Esophagus muscularis mucosa (tissue), 4 donors: ENCODE measurements at regions not wholly inside any gene's neighbourhood (a gene's known extent, or its start where the extent isn't known, plus 50 kb on each side); places are given as distances from the start of the nearest gene placed in this dataset.
"Not testable (repeated sequence)": the region's sequence is repeated elsewhere in the genome, so short reads cannot be mapped to it uniquely, and the experiment has no call there.

Source experiments
- DNase-seq: peaks from one replicate; pipeline ENCODE4 v3.0.0-alpha.2; 2017; ENCODE audit errors: extremely low spot score
- H3K27ac ChIP-seq, 4 donors: fragments of 200-600 bp; sonication (generic); replicated peaks in 1 of 4; 1 replicate in 3 of 4; 2 replicates in 1 of 4; pipeline ENCODE4 v1.5.1; 2016 to 2019; ENCODE audit warnings: mild to moderate bottlenecking in 1 of 4
- H3K27me3 ChIP-seq, 4 donors: fragments of 200-600 bp; sonication (generic); one replicate each; pipeline versions ENCODE4 v1.5.1 to v1.6.0; 2016 to 2019
- H3K36me3 ChIP-seq, 4 donors: fragments of 200-600 bp; sonication (generic); one replicate each; pipeline ENCODE4 v1.5.1; 2016 to 2019
- H3K4me1 ChIP-seq, 4 donors: fragments of 200-600 bp; sonication (generic); one replicate each; pipeline ENCODE4 v1.5.1; 2016 to 2019
- H3K4me3 ChIP-seq, 4 donors: fragments of 200-600 bp; sonication (generic); 1 replicate in 2 of 4; 2 replicates in 2 of 4; pipeline ENCODE4 v1.5.1; 2016 to 2019; ENCODE audit warnings: mild to moderate bottlenecking in 4 of 4, moderate library complexity in 1 of 4
- H3K9me3 ChIP-seq, 4 donors: fragments of 200-600 bp; sonication (generic); 1 replicate in 3 of 4; 2 replicates in 1 of 4; pipeline ENCODE4 v1.5.1; 2016 to 2019
- EP300 ChIP-seq: sonication (generic); formaldehyde crosslinking; IDR thresholded peaks from one replicate; pipeline ENCODE4 v1.6.1; 2017; ENCODE audit warnings: antibody characterized with exemption
- POLR2A ChIP-seq: fragments of 450-650 bp; IDR thresholded peaks from one replicate; pipeline ENCODE4 v1.6.1; 2017; ENCODE audit warnings: antibody characterized with exemption, moderate library complexity, mild to moderate bottlenecking, low read depth
- POLR2AphosphoS5 ChIP-seq, 2 donors: sonication (generic); formaldehyde crosslinking; IDR thresholded peaks; one replicate each; pipeline ENCODE4 v1.6.1; 2017; ENCODE audit warnings: antibody characterized with exemption in 2 of 2
- WGBS: methylation state at CpG from one replicate; pipeline ENCODE4 v1.1.5; 2018; 5-methylcytosine and 5-hydroxymethylcytosine counted together
- intact Hi-C: fragments of 100-400 bp; cut with DNase I; formaldehyde crosslinking; loops from one replicate; pipeline ENCODE4 v1.15.1; 2023
- TF ChIP-seq, protein P1 (sequence below), 3 experiments: fragments of 200-600 bp in 2 of 3; fragments of 450-650 bp in 1 of 3; sonication (generic) in 2 of 3; IDR thresholded peaks; one replicate each; pipeline ENCODE4 v1.5.1; 2017 to 2019; ENCODE audit warnings: antibody characterized with exemption in 3 of 3, mild to moderate bottlenecking in 2 of 3, moderate library complexity in 1 of 3

DNA sequence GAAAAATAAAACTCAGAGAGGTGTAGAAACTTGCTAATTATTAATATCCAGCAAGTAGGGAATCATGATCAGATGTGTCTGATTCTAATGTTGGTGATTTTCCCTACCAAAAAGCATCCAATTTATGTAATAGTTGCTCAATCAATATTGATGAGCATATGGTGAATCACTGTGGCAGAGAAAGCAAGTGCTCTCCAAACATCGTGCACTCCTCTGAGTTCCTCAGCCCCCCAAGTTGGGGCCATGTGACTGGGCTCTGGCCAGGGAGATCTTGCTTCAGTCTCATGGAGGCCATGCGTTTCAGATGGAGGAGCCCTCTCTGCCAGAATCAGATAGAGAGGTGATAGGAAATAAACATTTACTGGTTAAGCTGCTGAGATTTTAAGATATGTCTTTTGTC lies 133.2 kb upstream of the LY86 start:
- WGBS: 72% methylated on average over 2 of the region's 2 CpGs

DNA sequence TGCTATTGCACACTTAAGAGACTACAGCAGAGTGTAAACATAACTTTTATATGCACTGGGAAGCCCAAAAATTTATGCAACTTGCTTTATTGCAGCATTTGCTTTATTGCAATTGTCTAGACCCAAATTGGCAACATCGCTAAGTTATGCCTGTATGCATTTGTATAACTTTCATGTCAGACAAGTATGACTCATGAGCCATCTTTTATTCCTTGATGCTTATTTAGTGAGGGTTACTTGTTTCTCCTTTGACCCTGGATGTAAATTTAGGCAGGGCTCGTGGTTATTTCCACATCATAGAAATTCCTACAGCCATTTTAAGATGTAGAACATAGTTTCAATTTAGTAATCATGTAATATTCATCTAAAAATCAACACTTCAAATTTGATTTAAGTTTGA lies 130.3 kb upstream of the LY86 start:
- no peak for DNase-seq
- WGBS: 67% methylated on average over 2 of the region's 2 CpGs
- no peak for TF ChIP-seq EP300
- TF ChIP-seq POLR2AphosphoS5 (IDR thresholded peaks at IDR 0.05): no peak
- TF ChIP-seq, protein P1, sequence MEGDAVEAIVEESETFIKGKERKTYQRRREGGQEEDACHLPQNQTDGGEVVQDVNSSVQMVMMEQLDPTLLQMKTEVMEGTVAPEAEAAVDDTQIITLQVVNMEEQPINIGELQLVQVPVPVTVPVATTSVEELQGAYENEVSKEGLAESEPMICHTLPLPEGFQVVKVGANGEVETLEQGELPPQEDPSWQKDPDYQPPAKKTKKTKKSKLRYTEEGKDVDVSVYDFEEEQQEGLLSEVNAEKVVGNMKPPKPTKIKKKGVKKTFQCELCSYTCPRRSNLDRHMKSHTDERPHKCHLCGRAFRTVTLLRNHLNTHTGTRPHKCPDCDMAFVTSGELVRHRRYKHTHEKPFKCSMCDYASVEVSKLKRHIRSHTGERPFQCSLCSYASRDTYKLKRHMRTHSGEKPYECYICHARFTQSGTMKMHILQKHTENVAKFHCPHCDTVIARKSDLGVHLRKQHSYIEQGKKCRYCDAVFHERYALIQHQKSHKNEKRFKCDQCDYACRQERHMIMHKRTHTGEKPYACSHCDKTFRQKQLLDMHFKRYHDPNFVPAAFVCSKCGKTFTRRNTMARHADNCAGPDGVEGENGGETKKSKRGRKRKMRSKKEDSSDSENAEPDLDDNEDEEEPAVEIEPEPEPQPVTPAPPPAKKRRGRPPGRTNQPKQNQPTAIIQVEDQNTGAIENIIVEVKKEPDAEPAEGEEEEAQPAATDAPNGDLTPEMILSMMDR (IDR thresholded peaks at IDR 0.05): no peak
- no peak for TF ChIP-seq POLR2A
- H3K9me3 ChIP-seq: peaks cover 0 to 4% (median 0%) of the 10 kb centered on the region in 4 donors
- H3K36me3 ChIP-seq: no peaks in the 10 kb centered on the region
- H3K27me3 ChIP-seq: no peaks in the 10 kb centered on the region
- intact Hi-C loops: no loop called here
- H3K4me1 ChIP-seq: no peaks in the 10 kb centered on the region
- H3K27ac ChIP-seq: no peak overlapping the region
- H3K4me3 ChIP-seq: no peak overlapping the region

More for the DNA sequence above, 133.2 kb upstream of the LY86 start:
- H3K4me3 ChIP-seq: no peak overlapping the region
- intact Hi-C loops: no loop called here
- no peak overlapping the region for H3K27ac ChIP-seq
- H3K36me3 ChIP-seq: no peaks in the 10 kb centered on the region
- H3K27me3 ChIP-seq: peaks cover 0 to 8% (median 0%) of the 10 kb centered on the region in 4 donors
- H3K4me1 ChIP-seq: peaks cover 0 to 15% (median 2%) of the 10 kb centered on the region in 4 donors
- no peak for DNase-seq
- peaks cover 0 to 1% (median 0%) of the 10 kb centered on the region in 4 donors for H3K9me3 ChIP-seq
- TF ChIP-seq, protein P1 (IDR thresholded peaks at IDR 0.05): no peak
- TF ChIP-seq POLR2AphosphoS5 (IDR thresholded peaks at IDR 0.05): no peak
- TF ChIP-seq EP300: no peak
- TF ChIP-seq POLR2A: no peak

DNA sequence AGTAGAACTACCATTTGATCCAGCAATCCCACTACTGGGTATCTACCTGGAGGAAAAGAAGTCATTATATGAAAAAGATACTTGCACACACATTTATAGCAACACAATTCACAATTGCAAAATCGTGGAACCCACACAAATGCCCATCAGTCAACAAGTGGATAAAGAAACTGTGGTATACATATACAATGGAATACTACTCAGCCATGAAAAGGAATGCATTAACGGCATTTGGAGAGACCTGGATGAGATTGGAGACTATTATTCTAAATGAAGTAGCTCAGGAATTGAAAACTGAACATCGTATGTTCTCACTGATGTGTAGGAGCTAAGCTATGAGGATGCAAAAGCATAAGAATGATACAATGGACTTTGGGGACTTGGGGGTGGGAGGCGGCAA lies 128.6 kb upstream of the LY86 start:
- H3K27ac ChIP-seq, H3K4me3 ChIP-seq, DNase-seq, H3K9me3 ChIP-seq, intact Hi-C loops, H3K4me1 ChIP-seq, H3K36me3 ChIP-seq, H3K27me3 ChIP-seq: not testable (repeated sequence)
- 83% methylated on average over 4 of the region's 4 CpGs for WGBS

DNA sequence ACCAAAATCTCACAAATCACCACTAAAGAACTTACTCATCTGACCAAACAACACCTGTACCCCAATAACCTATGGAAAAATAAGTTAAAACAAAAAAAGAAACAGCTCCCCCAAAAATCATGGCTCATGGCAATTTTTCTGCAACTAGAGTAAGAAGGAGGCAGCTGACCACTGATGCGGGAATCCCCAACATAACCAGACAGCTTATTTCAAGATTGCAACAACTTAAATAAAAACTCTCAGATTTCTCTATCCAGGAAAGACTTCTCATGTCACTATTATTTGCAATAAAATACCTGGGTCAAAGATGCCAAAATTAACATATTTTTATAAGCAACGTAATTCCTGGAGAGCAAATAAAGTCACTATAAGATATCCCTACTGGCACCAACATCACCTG lies 128.1 kb upstream of the LY86 start:
- Histone ChIP-seq H3K9me3 (peaks cover 0 to 4% (median 0%) of the 10 kb centered on the region in 4 donors), H3K27me3 (no peaks in the 10 kb centered on the region), H3K27ac (no peak overlapping the region), H3K4me3 (no peak overlapping the region), H3K4me1 (no peaks in the 10 kb centered on the region), H3K36me3 (no peaks in the 10 kb centered on the region)
- intact Hi-C loops: no loop called here
- TF ChIP-seq EP300: no peak
- no peak for TF ChIP-seq POLR2AphosphoS5 (IDR thresholded peaks at IDR 0.05)
- TF ChIP-seq, protein P1 (IDR thresholded peaks at IDR 0.05): no peak
- TF ChIP-seq POLR2A: no peak
- no peak for DNase-seq
- 92% methylated on average over 2 of the region's 2 CpGs for WGBS

DNA sequence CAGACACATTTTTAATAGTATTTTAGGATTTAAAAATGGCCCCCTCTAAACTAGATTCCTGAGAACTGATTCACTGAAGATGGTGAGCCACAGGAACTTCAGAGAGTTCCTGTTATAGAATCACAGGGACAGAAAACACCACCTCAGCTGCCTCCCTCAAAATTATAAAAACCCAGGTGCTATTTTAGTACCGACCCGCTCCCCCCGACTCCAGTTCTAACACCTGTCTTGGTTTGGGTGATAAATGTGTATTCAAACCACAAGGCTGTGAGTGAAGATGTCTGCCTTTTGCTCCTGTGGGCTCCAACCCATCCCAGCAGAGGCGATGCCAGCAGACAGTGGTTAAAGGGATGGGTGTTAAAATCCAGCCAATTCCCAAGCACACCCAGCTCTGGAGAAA lies 127.4 kb upstream of the LY86 start:
- peaks cover 0 to 4% (median 0%) of the 10 kb centered on the region in 4 donors for H3K9me3 ChIP-seq
- 81% methylated on average over 4 of the region's 4 CpGs for WGBS
- no peaks in the 10 kb centered on the region for H3K36me3 ChIP-seq
- no peak for DNase-seq
- TF ChIP-seq POLR2A (no peak), EP300 (no peak), POLR2AphosphoS5 (IDR thresholded peaks at IDR 0.05) (no peak)
- TF ChIP-seq, protein P1 (IDR thresholded peaks at IDR 0.05): no peak
- H3K4me1 ChIP-seq: no peaks in the 10 kb centered on the region
- intact Hi-C loops: no loop called here
- H3K4me3 ChIP-seq: no peak overlapping the region
- no peaks in the 10 kb centered on the region for H3K27me3 ChIP-seq
- H3K27ac ChIP-seq: no peak overlapping the region
